MCF 10A (cell line): ENCODE measurements at regions not wholly inside any gene's neighbourhood (a gene's known extent, or its start where the extent isn't known, plus 50 kb on each side); places are given as distances from the start of the nearest gene placed in this dataset.

Experiments used
- BruUV-seq: library from RNA; stranded (reverse); fragments of 400-500 nt; replicated peaks from 2 replicates; lab custom pipeline; 2021; lab: Mats Ljungman, UMichigan
- CTCF ChIA-PET: fragments of 300-600 bp; sonication (Branson Sonifier 250); formaldehyde crosslinking; extraction: SDS; loops from one replicate; lab custom pipeline; 2021; ENCODE audit warnings: antibody characterized with exemption, inconsistent platforms; lab: Yijun Ruan, JAX
- POLR2A ChIA-PET: fragments of 300-600, 350-650 bp; sonication (Branson Sonifier 250); formaldehyde crosslinking; extraction: SDS; loops from one replicate; lab custom pipeline; 2020; ENCODE audit warnings: antibody characterized with exemption, inconsistent platforms; lab: Yijun Ruan, JAX
- DNase-seq: peaks from one replicate; pipeline ENCODE4 v3.0.0-alpha.2; 2018; ENCODE audit not compliant: unreplicated experiment
- H3K27ac Mint-ChIP-seq: one replicate; pipeline ENCODE4 v1.8.0; 2022; ENCODE audit warnings: mild to moderate bottlenecking, low read depth, mixed read lengths; ENCODE audit not compliant: unreplicated experiment
- H3K27me3 Mint-ChIP-seq: one replicate; pipeline ENCODE4 v1.8.0; 2022; ENCODE audit warnings: mixed read lengths; ENCODE audit not compliant: insufficient read depth, unreplicated experiment
- H3K36me3 Mint-ChIP-seq: one replicate; pipeline ENCODE4 v1.8.0; 2022; ENCODE audit warnings: mild to moderate bottlenecking, moderate library complexity, mixed read lengths; ENCODE audit not compliant: insufficient read depth, unreplicated experiment
- H3K4me1 Mint-ChIP-seq: one replicate; pipeline ENCODE4 v1.8.0; 2022; ENCODE audit warnings: mixed read lengths; ENCODE audit not compliant: insufficient read depth, unreplicated experiment
- H3K4me3 Mint-ChIP-seq: one replicate; pipeline ENCODE4 v1.8.0; 2022; ENCODE audit warnings: mild to moderate bottlenecking, moderate library complexity, mixed read lengths; ENCODE audit not compliant: unreplicated experiment
- H3K9me3 Mint-ChIP-seq: one replicate; pipeline ENCODE4 v1.8.0; 2022; ENCODE audit warnings: mixed read lengths; ENCODE audit not compliant: unreplicated experiment
- CTCF ChIP-seq: fragments of 200-600 bp; IDR thresholded peaks from one replicate; pipeline ENCODE4 v1.8.0; 2022; ENCODE audit warnings: antibody characterized with exemption, mild to moderate bottlenecking; ENCODE audit not compliant: unreplicated experiment
- intact Hi-C: fragments of 100-400 bp; cut with micrococcal nuclease; formaldehyde crosslinking; loops from 2 replicates; pipeline ENCODE4 v1.14.1; 2022

- Mint-ChIP-seq H3K9me3 (peaks cover 3% of the 10 kb centered on the region), H3K36me3 (no peaks in the 10 kb centered on the region), H3K4me1 (peaks cover 23% of the 10 kb centered on the region), H3K27me3 (no peaks in the 10 kb centered on the region), H3K27ac (peak overlapping the region; percentile 81), H3K4me3 (no peak overlapping the region)
- DNase-seq = peak; percentile 86
- POLR2A ChIA-PET = interaction anchor here (0.5 to 1.6 kb wide), 6 partner anchors 9 to 90 kb away, joined by 3 to 4 read pairs (median 3); no protein-coding TSS in a partner anchor
- intact Hi-C loops = no loop called here
- CTCF ChIA-PET = interaction anchor here (0.7 kb wide), 3 partner anchors 280 to 947 kb away, joined by 3 read pairs; no protein-coding TSS in a partner anchor
- BruUV-seq = no TSS peak
- no peak for TF ChIP-seq CTCF
Measured at GRCh38 chr11:37511425-37511933, 913.4 kb upstream of the RAG2 start.

GRCh38 chr11:37509506-37509905 lies 911.5 kb upstream of the RAG2 start:
- CTCF ChIA-PET = no interaction called here
- no peak for DNase-seq
- Mint-ChIP-seq H3K4me3 (no peak overlapping the region), H3K9me3 (no peaks in the 10 kb centered on the region), H3K27me3 (no peaks in the 10 kb centered on the region), H3K36me3 (no peaks in the 10 kb centered on the region), H3K27ac (no peak overlapping the region), H3K4me1 (peaks cover 33% of the 10 kb centered on the region)
- BruUV-seq = no TSS peak
- POLR2A ChIA-PET = no interaction called here
- intact Hi-C loops = no loop called here
- no peak for TF ChIP-seq CTCF

- no TSS peak for BruUV-seq
- intact Hi-C loops = no loop called here
- no peak overlapping the region for H3K4me3 Mint-ChIP-seq
- ChIA-PET CTCF (no interaction called here), POLR2A (no interaction called here)
- H3K4me1 Mint-ChIP-seq = peaks cover 40% of the 10 kb centered on the region
- H3K9me3 Mint-ChIP-seq = no peaks in the 10 kb centered on the region
- H3K36me3 Mint-ChIP-seq = no peaks in the 10 kb centered on the region
- TF ChIP-seq CTCF = no peak
- no peaks in the 10 kb centered on the region for H3K27me3 Mint-ChIP-seq
- DNase-seq = peak; percentile 19
- no peak overlapping the region for H3K27ac Mint-ChIP-seq
Measured at GRCh38 chr11:37506531-37506930, 908.5 kb upstream of the RAG2 start.

GRCh38 chr11:37505406-37505805 lies 907.4 kb upstream of the RAG2 start:
- H3K27me3 Mint-ChIP-seq = no peaks in the 10 kb centered on the region
- intact Hi-C loops = no loop called here
- H3K9me3 Mint-ChIP-seq = no peaks in the 10 kb centered on the region
- ChIA-PET CTCF (interaction anchor here (0.8 kb wide), 1 partner anchor 688 kb away, joined by 3 read pairs; no protein-coding TSS in a partner anchor), POLR2A (no interaction called here)
- TF ChIP-seq CTCF = no peak
- no peak overlapping the region for H3K27ac Mint-ChIP-seq
- no peak overlapping the region for H3K4me3 Mint-ChIP-seq
- DNase-seq = no peak
- peaks cover 32% of the 10 kb centered on the region for H3K4me1 Mint-ChIP-seq
- H3K36me3 Mint-ChIP-seq = no peaks in the 10 kb centered on the region
- BruUV-seq = no TSS peak
